ENCODE measurements at regions not wholly inside any gene's neighbourhood (a gene's known extent, or its start where the extent isn't known, plus 50 kb on each side); places are given as distances from the start of the nearest gene placed in this dataset.

DNA sequence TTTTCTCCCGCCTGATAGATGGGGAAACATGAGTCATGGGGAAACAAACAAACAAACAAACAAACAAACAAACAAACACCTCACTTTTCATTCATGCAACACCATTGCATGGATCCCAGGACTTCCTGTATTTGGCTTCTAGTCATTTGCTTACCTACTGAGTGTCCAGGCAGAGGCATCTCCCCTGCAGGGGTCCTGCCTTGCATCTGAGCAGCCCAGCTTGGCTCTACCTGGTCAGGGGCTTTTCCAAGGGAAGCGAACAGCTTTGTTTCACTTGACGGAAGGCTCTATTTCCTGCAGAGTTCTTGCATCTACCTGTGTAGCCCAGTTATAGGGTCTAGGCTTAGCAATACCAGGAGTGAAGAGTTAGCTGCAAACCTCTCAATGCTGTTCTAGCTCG, 374.2 kb downstream of the GATA3 start:
- TF ChIP-seq POLR2A (IDR thresholded peaks at IDR 0.05; ENCODE audit: low read depth, low read length) = no peak
- TF ChIP-seq, protein P1, sequence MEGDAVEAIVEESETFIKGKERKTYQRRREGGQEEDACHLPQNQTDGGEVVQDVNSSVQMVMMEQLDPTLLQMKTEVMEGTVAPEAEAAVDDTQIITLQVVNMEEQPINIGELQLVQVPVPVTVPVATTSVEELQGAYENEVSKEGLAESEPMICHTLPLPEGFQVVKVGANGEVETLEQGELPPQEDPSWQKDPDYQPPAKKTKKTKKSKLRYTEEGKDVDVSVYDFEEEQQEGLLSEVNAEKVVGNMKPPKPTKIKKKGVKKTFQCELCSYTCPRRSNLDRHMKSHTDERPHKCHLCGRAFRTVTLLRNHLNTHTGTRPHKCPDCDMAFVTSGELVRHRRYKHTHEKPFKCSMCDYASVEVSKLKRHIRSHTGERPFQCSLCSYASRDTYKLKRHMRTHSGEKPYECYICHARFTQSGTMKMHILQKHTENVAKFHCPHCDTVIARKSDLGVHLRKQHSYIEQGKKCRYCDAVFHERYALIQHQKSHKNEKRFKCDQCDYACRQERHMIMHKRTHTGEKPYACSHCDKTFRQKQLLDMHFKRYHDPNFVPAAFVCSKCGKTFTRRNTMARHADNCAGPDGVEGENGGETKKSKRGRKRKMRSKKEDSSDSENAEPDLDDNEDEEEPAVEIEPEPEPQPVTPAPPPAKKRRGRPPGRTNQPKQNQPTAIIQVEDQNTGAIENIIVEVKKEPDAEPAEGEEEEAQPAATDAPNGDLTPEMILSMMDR (IDR thresholded peaks at IDR 0.05; ENCODE audit: extremely low read depth in 1 of 2, insufficient read depth in 1 of 2, low read depth in 1 of 2, low read length in 2 of 2) = no peak

All from endothelial cell of umbilical vein (primary cell).